Activated CD4-positive, alpha-beta T cell treated with anti-CD3 and anti-CD28 coated beads, Interleukin-2, amount 50 U/mL, for 16 hours (primary cell): ENCODE measurements at regions not wholly inside any gene's neighbourhood (a gene's known extent, or its start where the extent isn't known, plus 50 kb on each side); places are given as distances from the start of the nearest gene placed in this dataset.
"Not testable (repeated sequence)": the region's sequence is repeated elsewhere in the genome, so short reads cannot be mapped to it uniquely, and the experiment has no call there.

Experiments used
- DNase-seq: peaks from one replicate; pipeline ENCODE4 v3.0.0-alpha.2; 2020

DNA sequence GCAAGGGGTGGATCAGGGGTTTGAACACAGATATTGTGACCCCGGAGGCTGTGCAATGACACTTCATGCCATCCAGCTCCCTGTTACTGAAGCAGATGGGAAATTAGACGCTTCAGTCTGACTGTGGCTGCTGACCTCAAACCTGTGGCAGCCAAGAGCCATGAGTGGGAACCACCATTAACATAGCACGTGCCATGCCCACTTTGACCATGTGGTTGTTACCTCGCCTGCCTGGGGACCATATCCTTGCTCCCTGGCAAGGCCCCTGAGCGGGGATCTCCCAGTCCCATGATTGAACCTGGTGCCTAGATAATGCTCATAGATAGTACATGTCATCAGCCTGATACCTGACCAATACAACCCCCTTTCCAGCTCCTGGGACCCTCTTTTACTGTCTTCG is 68.9 kb downstream of the CYP26B1 start:
- DNase-seq: no peak

DNA sequence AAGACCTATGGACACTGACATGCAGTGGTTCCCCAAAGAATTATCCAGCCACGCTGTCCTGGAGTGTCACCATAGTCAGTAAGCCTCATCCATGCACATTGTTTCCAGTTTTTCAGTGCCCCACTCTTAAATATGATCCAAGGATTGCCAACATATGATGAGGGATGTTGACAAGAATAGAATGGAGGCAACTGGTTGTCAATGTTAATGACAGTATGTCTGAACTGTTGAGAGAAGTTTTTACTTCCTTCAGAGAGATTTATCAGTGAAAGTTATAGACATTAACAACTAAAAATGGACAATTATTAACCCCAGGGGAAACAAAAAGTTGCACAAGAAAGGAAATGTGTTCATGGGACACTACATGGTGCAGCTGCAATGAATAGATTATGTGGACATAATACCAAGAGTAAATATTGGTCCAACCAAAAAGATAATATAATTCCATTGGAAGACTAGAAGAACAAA is 69.9 kb downstream of the CYP26B1 start:
- DNase-seq: no peak

DNA sequence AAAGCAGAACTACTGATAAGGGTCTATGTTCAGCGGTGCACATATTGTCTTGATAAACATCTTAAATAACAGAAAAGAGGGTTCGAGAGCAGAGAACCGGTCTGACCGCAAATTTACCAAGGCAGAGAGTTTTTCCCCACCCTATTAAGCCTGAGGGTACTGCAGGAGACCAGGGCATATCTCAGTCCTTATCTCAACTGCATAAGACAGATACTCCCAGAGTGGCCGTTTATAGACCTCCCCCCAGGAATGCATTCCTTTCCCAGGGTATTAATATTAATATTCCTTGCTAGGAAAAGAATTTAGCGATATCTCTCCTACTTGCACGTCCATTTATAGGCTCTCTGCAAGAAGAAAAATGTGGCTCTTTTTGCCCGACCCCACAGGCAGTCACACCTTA is 74.3 kb downstream of the CYP26B1 start:
- not testable (repeated sequence) for DNase-seq

DNA sequence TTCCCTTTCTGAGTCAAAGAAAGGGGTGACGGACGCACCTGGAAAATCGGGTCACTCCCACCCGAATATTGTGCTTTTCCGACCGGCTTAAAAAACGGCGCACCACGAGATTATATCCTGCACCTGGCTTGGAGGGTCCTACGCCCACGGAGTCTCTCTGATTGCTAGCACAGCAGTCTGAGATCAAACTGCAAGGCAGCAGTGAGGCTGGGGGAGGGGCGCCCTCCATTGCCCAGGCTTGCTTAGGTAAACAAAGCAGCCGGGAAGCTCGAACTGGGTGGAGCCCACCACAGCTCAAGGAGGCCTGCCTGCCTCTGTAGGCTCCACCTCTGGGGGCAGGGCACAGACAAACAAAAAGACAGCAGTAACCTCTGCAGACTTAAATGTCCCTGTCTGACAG is 83.5 kb downstream of the CYP26B1 start:
- DNase-seq: not testable (repeated sequence)

DNA sequence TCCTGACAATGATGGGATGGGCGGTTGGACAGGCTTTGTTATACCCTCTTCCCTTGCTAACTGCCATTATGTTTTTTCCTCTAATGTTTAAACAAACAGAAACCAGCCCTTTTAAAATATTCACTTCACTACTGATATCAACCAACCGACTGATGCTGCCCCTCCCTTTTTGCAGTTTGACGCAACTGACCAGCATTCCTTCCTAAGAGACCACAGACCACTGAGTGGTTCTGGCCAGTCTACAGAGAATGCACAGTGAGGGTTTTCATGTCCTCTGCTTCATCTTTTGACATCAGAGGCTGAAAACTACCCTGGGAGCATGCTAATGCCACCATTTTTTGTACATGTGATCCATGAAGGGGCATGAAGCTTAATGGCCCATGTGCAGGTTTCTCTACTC is 85.3 kb downstream of the CYP26B1 start:
- no peak for DNase-seq

DNA sequence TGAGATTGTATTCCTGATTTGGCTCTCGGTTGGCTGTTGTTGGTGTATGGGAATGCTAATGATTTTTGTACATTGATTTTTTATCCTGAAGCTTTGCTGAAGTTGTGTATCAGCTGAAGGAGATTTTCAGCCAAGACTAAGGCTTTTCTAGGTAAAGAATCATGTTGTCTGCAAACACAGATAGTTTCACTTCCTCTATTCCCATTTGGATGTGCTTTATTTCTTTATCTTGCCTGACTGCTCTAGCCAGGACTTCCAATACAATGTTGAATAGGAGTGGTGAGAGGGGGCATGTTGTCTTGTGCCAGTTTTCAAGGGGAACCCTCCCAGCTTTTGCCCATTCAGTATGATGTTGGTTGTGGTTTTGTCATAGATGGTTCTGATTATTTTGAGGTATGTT is 90.4 kb downstream of the CYP26B1 start:
- no peak for DNase-seq

DNA sequence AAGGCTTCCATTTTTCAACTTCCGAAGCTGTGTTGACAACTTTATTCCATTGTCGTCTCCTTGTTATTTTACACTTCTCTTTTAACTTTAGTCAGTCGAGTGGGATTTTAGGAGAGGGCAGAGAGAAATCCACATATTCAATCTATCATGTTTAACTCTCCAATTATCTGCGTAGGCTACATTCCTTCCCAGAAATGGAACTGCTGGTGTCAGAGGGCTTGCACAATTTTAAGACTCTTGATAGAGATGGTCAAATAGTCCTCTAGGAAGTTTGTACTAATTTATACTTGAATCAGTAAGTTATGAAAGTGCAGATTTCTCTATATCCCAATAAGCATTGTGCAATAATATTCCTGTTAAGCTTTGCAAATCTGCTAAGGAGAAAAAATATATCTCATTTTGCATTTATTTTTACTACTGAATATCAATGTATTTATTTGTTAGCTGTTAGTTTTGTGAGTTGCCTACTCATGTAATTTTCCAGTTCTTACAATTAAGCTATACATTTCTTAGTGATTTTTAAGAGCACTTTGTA is 95.6 kb downstream of the CYP26B1 start:
- no peak for DNase-seq

DNA sequence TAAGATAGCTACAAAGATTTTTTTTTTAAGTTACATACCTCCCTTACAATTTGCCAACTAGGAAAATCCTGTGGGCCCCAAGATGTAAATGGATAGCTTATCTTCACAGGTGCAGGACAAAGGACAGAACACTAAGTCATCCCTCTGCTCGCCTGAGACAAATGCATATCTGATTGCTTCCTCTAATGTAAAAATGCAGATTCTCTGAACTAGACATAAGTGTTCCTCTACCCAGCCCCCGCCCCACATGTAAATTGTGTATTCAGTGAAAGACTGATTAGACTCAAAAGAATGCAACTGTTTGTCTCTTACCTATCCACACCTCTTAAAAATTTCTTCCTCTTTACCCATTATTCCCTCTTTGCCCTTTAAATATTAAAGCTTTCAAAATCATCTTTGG is 96.5 kb downstream of the CYP26B1 start:
- DNase-seq: no peak

DNA sequence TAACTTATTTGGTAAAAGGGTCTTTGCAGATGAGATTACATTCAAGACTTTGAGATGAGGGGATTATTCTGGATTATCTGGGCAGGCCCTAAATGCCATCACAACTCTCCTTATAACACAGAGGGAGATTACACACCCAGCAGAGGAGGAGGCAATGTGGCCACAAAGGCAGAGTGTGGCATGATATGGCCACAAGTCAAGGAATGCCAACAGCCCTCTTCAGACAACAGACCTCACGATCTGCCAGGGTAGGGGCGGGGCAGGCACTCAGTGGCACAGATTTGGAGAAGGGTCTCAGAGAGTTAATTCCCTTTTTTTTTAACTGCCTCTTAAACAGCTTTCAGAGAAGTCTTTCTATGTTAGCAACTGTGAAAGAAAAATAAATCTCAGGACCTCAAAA is 96.9 kb downstream of the CYP26B1 start:
- no peak for DNase-seq

DNA sequence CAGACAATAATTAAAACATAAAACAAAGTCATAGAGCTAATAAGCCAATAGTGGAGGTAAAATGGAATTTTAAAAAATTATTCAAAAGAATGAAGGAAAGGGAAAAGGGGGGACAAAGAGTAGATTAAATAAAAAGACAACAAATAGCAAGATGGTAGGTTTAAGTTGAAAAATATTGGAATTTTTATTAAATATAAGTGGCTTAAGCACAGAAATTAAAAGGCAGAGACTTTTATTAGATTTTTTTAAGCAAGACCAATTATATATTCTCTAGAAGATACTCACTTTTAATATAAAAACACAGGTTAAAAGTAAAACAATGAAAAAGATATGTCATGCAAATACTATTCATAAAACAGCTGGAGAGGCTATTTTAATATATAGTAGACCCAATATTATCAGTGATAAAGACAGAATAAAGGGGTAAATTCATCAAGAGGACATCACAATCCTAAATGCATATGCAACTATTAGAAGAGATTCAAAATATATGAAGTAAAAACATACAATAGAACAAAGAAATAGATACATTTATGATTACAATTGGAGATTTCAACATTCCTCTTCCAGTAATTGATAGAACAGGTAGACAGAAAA is 98.7 kb downstream of the CYP26B1 start:
- DNase-seq: no peak

DNA sequence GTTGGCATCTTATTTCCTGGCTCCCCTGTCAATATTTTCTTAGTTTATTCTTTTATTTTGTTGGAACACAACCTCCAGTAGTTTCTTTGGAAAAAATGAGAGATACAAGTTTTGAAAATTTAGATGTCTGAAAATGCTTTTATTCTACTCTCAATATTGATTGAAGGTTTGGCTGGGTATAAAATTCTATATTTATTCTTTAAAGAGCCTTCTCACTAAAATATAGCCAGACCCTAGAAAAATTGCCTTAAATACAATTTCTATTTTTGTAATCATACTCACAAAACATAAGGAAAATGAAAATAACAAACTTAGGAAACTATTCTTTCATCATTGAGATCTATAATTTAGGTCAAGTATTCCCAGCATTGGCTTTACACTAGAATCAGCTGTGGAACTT is 103.7 kb downstream of the CYP26B1 start:
- no peak for DNase-seq

DNA sequence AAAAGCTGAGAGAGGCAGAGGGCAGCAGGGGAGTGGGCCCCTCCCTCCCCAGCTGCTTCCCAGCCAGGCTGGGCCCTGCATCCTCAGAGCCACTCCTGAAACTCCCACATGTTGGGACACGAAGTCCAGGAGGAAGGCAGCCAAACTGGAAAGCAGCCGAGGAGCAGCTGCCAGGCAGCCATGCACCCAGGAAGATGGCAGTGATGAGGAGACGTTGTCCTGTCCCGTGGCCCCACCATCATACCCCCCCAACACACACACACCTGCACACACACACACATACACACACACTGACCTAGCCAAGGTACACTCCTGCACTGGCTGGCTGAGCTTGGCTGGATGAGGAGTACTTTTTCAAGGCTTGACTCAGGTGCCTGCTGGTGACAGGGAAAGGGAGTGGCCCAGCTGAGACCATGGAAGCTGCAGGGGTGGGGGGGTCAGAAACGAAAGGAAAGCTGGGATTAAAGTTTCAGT is 106.0 kb downstream of the CYP26B1 start:
- no peak for DNase-seq

DNA sequence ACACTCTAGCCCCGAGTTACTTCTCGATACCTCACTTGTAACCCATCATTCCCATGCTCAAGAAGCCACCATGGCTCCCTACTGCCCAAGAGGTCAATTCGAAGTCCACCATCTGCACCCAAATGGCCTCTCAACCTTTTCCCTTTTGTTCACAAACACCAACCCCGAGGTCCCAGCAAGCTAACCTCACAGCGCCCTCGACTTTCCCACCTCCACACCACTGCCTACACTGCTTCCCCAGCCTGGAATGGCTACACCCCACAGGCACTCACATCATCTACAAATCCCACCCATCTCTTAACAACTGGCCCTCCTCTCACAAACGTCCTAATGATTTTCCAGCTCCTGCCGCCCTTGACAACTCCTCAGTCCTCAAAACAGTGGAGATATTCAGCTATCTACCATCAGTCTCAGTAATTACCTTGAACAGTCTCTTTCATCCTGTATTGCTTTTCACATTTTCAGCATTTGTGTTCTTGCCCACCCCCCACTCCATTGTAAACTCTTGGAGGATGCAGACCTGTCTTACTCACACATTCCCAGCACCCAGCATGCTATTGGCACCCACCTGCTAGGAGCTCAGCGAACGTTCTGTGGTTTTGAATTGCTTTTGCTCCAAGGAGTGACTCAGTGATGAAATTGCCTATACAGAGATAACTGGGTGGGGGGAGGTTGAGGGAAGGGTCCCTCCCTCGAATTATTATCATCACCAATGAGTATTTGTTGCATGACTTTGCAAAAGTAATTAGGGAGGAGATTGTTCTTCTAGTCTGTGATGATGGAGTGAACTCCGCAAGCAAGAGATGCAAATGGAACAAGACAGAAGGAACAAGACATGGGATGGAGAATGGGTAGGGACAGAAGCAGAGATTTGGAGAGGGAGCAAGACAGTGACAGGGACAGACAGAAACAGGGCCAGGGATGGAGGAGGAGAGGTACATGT is 106.8 kb downstream of the CYP26B1 start:
- no peak for DNase-seq

DNA sequence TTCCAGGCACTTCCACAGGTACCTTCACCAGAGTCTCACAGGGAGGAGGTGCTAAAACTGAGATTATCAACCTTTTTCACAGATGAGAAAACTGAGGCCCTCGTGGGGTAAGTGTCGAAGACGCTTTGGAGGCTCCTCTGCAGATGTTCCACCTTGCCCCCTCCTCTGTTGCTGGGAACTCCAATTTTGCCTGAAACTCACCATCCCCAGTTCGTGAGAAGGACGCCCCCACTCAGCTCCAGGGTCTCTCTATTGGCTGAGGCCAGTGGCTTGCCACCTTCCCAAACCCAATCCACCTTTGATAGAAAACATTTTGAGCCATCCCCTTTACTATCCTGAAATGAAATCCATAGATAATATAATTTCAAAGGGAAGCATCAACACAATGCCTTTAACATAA is 109.1 kb downstream of the CYP26B1 start:
- DNase-seq: no peak

DNA sequence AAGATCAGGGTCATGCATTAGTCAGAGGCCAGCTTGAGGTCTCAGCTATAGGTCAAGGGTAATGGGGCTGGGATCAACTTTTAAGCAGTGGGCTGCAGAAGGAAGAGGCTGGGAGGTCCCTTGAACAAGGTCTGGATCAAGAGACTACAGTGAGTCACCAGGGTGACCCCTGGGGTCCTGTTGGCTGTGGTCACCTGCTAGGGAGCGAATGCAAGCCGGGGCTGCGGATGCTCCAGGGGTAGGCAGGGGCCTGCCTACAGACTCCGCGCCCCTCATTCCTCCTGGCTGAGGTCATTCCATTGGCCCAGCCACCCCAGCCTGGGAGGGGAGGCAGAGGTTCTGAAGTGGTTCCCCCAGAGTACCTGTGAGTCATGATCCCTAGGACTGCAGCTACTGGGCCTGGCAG is 110.4 kb downstream of the CYP26B1 start:
- DNase-seq: no peak

DNA sequence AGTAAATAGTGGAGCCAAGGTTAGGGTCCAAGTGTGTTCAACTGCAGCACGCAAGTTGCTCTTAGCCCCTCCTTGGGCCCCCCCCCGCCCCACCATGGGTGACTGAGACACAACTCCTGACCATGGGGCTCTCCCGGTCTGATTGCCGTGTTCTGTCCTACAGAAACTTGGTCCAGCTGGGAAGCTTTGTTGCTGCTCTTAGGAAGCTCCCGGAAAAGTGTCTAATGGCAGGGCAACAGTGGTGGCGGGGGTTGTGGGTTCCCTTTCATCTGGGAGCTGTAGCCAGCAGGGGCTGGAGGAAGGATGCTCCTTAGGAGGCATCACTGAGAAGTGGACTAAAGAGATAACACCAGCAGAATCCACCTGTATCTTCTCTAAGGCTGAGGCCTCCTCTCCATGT is 111.1 kb downstream of the CYP26B1 start:
- no peak for DNase-seq

DNA sequence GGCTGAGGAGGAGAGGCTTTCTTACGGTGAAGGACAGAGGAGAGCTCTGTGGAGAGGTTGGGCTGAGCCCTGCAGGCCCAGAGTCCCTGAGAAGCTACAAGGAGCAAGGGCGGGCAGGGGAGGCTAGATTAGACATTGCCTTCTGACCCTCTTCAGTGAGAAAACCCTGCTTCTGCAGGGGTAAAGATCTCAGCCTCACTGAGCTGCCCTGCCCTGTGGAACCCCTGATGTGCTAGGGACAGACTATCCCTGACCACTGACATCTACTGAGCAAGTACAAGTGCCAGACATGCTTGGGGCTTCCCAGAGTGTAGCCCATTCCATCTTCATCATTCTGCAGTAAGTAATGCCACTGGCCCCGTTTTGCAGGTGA is 111.5 kb downstream of the CYP26B1 start:
- no peak for DNase-seq

DNA sequence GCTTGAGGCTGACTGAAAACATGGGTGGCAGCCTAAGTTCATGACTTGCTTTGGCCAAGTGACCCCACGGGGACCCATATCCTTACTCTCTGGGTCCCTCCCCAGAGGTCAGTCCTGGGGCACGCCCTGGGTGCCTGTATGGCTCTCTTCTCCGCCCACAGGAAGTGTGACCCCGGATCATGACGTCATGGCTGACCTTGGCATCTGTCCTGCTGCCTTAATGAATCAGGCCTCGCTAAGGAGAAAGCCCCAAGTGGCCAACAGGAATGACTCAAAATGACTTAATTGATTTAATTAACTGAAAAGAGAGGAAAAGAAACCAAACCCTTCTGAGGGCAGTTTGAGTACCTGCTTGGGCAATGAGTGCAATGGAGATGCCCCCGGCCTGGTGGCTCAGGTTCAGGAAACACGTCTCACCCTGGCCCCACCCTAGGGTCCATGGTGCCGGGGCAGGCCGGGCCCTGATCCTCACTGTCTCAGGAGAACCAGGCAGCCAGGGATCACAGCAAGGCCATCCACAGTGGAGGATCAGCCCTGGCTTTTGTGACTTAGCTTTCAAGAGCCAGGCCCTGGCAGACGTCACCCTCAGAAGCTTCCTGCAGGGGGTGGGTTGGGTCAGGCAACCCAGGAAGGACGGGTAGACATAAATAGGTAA is 112.0 kb downstream of the CYP26B1 start:
- DNase-seq: no peak

DNA sequence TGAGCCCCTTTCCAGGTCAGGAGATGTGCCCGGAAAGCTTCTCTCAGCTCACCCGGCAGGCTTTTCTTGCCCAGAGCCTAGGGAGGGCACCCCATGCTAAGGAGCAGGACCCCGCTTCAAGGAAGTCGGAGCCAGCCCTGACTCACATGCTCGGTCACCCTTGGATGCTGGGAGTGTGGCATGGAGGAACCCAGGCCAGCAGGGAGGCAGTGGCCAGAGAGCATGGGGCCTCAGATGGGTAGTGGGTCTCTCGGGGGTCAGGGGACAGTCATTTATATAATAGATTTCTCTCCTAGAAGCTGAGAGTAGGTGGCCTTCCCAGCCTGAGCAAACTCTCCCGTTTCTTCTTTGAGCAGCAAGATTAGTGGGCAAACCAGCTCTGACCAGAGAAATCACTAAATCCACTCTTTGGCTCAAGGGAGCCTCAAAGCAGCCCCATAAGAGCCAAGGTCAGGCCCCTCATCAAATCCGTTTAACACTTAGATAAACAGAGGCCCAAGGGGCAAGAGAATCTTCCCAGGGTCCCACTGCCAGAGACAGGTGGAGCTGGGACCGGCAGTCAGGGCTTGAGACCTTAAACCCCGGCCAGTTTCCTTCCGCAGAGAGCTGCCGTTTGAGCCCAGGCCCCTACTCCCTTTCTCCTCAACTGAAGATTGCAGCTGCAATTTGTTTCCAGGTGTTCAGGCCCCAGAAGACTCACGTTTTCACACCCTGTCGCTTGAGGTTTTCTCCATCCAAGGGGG is 113.1 kb downstream of the CYP26B1 start:
- no peak for DNase-seq

DNA sequence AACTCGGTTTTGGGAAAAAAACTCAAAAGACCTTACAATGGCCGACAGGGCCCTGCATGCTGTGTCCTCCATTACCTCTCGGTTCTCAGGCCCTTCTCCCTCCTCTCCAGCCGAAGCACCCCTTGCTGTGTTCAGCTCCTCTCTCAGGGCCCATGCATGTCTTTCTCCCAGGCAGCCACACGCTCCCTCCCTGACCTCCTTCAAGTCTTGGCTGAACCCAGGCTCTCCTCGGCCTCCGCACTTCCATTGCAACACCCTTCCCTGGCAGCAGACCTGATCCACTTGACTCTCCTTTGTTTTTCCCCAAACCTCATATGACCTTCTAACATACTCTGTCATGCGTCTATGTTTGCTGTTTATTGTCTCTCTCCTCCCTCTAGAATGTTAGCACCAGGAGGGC is 114.0 kb downstream of the CYP26B1 start:
- no peak for DNase-seq

DNA sequence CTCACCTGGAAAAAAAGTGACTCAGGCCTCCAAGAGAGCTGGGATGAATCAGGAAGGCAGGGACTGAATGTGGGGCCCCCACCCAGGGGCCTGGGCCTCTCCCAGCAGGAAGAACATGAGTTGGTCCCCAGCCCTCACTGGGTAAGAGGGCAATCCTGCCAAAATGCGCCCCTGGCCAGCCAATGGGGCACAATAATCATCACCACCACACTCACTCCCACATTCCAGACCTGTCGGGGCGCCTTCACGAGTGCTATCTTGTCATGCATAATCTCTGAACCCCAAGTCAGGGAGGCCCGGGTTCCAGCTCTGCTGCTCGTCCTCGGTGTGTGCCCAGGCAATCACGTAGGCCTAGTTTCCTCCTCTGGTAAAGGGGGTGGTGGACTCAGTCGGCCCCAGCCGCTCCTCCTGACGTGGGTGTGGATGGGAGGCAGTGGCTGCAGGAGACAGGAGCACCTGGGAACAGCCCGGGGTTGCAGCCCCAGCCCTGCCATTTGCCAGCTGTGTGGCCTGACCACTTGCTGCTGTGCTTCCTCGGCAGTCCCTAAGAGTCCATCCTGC is 115.1 kb downstream of the CYP26B1 start:
- no peak for DNase-seq

DNA sequence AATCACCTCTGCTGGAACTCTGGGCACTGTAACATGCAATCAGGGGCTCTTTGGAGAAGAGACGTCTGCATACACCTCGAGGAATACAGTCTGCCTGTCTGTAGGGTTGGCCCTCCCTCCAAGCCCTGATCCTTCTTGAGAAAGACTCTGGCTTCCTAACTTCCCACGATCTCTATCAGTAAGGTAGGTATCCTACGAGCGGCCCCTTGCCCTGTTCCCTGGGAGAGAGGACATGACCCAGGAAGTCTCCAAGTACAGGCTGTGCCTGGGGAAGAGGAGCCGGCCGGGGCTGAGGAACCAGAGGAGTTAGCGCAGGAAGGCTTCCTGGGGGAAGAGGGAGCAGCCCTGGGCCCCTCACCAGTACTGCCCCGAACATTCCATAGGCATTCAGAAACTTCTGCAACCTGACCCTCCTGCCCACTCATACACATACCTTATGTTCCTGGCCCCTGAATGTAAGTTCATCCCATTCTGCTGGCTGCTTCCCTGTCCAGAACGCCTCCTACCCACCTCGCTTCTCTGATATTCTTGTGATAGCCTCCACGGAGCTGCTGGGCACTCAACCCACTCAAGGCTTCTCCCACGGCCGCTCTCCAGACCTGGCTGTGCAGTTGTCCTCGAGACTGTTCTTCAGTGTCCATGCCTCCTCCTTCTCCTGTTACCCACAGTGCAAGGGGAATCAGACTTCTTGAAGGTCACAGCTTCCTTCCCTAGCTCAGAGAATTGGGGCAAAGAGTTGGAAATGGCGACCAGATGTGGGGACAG is 116.1 kb downstream of the CYP26B1 start:
- no peak for DNase-seq
